OCI-LY7 (cell line): ENCODE measurements at regions not wholly inside any gene's neighbourhood (a gene's known extent, or its start where the extent isn't known, plus 50 kb on each side); places are given as distances from the start of the nearest gene placed in this dataset.

Experiments
- EZH2phosphoT487 ChIP-seq: fragments of 200-600 bp; sonication (generic); IDR thresholded peaks from 2 replicates; pipeline ENCODE4 v1.6.1; 2018; ENCODE audit warnings: low read depth, borderline replicate concordance, mild to moderate bottlenecking, mixed run types, antibody characterized with exemption, low read length, moderate library complexity, mixed read lengths
- TF ChIP-seq, protein P1 (sequence below): fragments of 200-600 bp; sonication (generic); conservative IDR thresholded peaks from 2 replicates; pipeline ENCODE4 v1.5.1; 2014; ENCODE audit warnings: mild to moderate bottlenecking, antibody characterized with exemption, low read length, moderate library complexity, mixed read lengths

DNA sequence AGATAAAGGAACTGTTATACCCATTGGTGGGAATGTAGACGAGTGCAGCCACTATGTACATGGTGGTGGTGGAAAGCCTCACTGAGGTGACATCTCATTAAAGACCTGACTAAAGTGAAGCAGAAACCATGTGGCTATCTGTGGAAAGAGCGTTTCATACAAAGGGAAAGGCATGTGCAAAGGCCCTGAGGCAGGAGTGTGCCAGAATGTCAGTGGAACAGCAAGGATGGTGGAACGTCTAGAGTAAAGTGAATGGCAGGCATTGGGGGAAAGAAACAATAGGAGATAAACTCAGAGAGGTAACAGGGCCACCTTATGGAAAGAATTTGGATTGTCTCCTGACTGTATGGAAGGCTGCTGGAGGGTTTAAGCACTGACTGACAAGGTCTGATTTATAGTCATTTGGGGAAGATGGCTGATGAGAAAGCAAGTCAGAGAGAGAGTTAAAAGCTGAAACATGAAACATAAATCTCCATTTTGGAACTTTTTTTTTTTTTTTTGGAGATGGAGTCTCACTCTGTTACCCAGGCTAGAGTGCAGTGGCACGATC is 245.7 kb downstream of the STK31 start:
- TF ChIP-seq, protein P1, sequence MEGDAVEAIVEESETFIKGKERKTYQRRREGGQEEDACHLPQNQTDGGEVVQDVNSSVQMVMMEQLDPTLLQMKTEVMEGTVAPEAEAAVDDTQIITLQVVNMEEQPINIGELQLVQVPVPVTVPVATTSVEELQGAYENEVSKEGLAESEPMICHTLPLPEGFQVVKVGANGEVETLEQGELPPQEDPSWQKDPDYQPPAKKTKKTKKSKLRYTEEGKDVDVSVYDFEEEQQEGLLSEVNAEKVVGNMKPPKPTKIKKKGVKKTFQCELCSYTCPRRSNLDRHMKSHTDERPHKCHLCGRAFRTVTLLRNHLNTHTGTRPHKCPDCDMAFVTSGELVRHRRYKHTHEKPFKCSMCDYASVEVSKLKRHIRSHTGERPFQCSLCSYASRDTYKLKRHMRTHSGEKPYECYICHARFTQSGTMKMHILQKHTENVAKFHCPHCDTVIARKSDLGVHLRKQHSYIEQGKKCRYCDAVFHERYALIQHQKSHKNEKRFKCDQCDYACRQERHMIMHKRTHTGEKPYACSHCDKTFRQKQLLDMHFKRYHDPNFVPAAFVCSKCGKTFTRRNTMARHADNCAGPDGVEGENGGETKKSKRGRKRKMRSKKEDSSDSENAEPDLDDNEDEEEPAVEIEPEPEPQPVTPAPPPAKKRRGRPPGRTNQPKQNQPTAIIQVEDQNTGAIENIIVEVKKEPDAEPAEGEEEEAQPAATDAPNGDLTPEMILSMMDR = no peak
- no peak for TF ChIP-seq EZH2phosphoT487
